Adrenal gland (tissue), 5 donors: ENCODE measurements at regions not wholly inside any gene's neighbourhood (a gene's known extent, or its start where the extent isn't known, plus 50 kb on each side); places are given as distances from the start of the nearest gene placed in this dataset.

ENCODE experiments used
- POLR2A ChIP-seq, 2 donors: fragments of 450-650 bp; IDR thresholded peaks; one replicate each; pipeline ENCODE4 v1.6.1; 2017; ENCODE audit warnings: antibody characterized with exemption in 2 of 2, mild to moderate bottlenecking in 2 of 2, moderate library complexity in 1 of 2
- TF ChIP-seq, protein P1 (sequence below), 6 experiments: fragments of 450-650 bp in 4 of 6; fragments of 200-600 bp in 2 of 6; sonication (generic) in 1 of 6; IDR thresholded peaks; 1 replicate in 5 of 6; 2 replicates in 1 of 6; pipeline versions ENCODE4 v1.5.1 to v1.8.0; 2016 to 2021; ENCODE audit warnings: antibody characterized with exemption in 6 of 6, mild to moderate bottlenecking in 2 of 6, moderate library complexity in 1 of 6
- donor health status: DM: no; HTN: no; CAD: no.

DNA sequence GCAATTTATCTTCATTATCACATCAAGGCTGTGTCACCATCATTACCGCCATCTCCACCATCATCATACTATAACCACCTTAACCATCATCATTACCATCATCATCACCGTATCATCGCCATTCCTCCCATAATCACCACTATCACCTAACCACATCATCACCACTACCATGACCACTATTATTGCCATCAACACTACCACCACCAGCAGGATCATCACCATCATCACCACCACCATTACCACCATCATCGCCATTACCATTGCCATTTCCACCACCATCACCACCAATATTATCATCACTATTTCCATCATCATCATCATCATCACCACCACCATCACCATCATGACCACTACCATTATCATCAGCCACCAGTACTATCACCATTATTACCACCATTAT lies 314.4 kb downstream of the CYP26B1 start:
- no peak for TF ChIP-seq POLR2A (IDR thresholded peaks at IDR 0.05)
- TF ChIP-seq, protein P1, sequence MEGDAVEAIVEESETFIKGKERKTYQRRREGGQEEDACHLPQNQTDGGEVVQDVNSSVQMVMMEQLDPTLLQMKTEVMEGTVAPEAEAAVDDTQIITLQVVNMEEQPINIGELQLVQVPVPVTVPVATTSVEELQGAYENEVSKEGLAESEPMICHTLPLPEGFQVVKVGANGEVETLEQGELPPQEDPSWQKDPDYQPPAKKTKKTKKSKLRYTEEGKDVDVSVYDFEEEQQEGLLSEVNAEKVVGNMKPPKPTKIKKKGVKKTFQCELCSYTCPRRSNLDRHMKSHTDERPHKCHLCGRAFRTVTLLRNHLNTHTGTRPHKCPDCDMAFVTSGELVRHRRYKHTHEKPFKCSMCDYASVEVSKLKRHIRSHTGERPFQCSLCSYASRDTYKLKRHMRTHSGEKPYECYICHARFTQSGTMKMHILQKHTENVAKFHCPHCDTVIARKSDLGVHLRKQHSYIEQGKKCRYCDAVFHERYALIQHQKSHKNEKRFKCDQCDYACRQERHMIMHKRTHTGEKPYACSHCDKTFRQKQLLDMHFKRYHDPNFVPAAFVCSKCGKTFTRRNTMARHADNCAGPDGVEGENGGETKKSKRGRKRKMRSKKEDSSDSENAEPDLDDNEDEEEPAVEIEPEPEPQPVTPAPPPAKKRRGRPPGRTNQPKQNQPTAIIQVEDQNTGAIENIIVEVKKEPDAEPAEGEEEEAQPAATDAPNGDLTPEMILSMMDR (IDR thresholded peaks at IDR 0.05) = no peak
